HTR-8/SVneo (cell line): ENCODE measurements at regions not wholly inside any gene's neighbourhood (a gene's known extent, or its start where the extent isn't known, plus 50 kb on each side); places are given as distances from the start of the nearest gene placed in this dataset.

Source experiments
- DNase-seq: peaks from one replicate; pipeline ENCODE4 v3.0.0; 2011; ENCODE audit warnings: low spot score, mixed read lengths; ENCODE audit not compliant: insufficient read length
- FAIRE-seq: peaks from 2 replicates; lab custom pipeline; 2011; peaks lifted over from hg19 to GRCh38; lab: Jason Lieb, UNC

DNA sequence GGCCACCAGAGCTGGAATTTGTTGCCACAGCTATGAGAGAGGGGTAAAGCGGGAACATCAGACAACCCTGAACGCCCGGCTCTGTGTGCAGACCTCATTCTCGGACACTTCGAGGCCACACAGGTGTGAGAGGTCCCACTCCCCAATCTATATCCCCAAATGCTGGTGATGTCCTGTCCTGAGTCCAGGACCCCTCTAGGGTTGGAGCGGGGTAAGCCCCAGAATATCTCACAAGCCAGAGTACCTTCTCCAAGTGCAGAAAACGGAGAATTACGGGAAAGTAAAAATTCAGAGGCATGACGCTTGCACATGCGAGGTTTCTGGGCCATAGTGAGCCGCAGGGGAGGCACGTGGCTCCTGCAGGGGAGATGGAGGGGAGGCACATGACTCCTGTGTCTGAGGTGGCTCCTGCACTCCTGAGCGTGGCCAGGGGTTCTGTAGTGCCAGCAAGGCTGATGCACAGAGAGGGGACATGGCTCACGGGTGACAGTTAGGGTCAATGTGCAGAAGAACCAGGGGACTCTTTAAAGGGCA, 248.0 kb downstream of the RBFOX3 start:
- DNase-seq (no peak), FAIRE-seq (no peak)

DNA sequence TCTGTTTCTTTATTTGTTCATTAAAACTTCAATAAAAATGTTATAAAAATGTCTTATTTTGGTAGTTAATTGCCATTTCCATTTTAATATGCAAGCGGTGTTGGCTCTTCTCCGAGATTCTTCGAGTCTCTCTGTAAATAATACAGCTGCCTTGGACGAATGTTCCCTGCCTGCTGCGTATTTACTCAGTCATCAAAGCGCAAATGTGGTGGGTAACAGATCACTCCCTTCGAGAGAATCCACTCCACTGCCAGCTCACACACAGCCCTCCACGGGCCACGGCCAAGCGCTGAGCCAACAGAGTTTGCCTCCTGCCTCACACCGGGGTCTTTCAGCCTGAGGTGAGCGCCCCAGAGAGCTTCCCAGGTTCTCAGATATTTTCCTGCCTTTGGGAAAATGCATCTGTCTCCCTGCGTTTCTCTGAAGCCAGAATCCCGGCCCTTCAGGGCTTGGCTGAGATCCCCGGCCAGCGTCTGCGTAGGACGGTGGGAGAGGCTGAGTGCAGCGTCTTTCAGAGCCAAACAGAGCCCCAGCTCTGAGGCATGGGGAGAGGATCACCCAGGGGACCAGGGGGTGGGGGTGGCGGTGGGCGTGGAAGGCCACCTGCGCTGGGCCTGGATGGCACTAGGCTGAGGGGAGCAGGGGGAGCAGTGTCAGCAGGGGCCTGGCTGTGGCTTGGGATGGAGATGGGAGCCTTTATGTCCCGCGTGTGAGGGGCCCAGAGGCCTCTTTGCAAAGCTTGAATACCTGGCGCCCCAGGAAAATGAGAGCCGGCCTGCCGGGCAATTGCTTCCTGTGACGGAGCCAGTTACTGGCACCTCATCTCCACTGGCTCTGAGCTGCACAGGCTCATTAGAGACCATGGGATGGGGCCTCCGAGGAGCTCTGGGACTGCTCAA, 248.7 kb downstream of the RBFOX3 start:
- FAIRE-seq = no peak

GRCh38 chr17:79361221-79361734, 249.6 kb downstream of the RBFOX3 start:
- no peak for DNase-seq
- FAIRE-seq = no peak

More for the DNA sequence above, 248.7 kb downstream of the RBFOX3 start:
- no peak for DNase-seq

- no peak for FAIRE-seq
Measured at GRCh38 chr17:79360196-79360595, 250.7 kb downstream of the RBFOX3 start.

DNA sequence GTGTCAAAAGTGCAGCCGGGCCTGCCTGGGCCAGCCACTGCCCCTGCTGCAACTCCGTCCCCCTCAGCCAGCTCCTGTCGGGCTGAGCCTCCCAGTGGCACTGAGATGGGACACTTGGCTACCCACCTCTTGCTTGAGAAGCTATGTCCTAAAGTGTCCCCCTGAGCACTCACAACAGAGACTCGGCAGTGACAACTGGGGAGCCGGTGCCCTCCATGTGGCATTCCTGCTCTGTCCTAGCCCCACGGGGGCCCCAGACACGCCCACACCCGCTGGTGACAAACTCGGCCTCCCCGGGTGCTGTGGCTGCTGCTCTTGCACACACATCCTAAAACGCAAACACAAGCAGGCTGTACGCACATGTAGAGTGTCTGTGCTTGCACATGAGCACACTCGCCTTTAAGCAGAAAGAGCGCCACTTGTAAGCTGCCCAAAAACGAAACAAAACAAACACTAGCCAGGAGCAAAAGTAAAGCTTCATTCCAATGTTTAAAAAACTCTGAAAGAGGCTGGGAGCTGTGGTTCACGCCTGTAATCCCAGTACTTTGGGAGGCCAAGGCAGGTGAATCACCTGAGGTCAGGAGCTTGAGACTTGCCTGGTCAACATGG, 253.9 kb downstream of the RBFOX3 start:
- FAIRE-seq (no peak), DNase-seq (no peak)

More at GRCh38 chr17:79360196-79360595, 250.7 kb downstream of the RBFOX3 start:
- DNase-seq = no peak

DNA sequence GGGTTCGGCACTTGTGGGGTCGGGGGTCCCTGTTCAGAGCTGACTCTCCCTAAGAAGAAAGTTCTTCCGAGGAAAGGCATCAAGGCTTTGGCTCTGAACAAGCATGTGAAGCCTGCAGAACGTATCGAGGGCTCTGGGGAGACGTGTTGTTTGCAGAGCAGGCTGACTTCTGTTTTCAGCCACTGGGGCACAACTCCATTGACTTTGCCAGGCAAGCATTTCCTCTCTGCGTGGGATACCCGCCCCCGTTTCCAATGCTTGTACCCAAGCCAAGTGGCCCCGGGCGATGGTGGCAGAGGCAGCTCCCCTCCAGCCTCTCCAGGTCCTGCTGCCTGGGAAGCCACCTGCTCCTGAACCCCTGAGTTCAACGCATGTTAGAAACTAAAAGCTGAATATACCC, 255.7 kb downstream of the RBFOX3 start:
- DNase-seq (no peak), FAIRE-seq (no peak)

GRCh38 chr17:79354173-79354820, 256.6 kb downstream of the RBFOX3 start:
- FAIRE-seq = no peak

GRCh38 chr17:79353548-79353947, 257.3 kb downstream of the RBFOX3 start:
- no peak for FAIRE-seq
- no peak for DNase-seq

More at GRCh38 chr17:79354173-79354820, 256.6 kb downstream of the RBFOX3 start:
- no peak for DNase-seq

GRCh38 chr17:79353016-79353415, 257.8 kb downstream of the RBFOX3 start:
- DNase-seq (no peak), FAIRE-seq (no peak)

- no peak for DNase-seq
- no peak for FAIRE-seq
Measured at GRCh38 chr17:79350533-79350932, 260.3 kb downstream of the RBFOX3 start.

- FAIRE-seq = no peak
- DNase-seq = no peak
Measured at GRCh38 chr17:79349506-79350400, 261.1 kb downstream of the RBFOX3 start.

- DNase-seq (no peak), FAIRE-seq (no peak)
Measured at GRCh38 chr17:79342376-79342775, 267.8 kb downstream of the ENGASE start.

GRCh38 chr17:79341816-79342215, 267.2 kb downstream of the ENGASE start:
- FAIRE-seq (no peak), DNase-seq (no peak)

DNA sequence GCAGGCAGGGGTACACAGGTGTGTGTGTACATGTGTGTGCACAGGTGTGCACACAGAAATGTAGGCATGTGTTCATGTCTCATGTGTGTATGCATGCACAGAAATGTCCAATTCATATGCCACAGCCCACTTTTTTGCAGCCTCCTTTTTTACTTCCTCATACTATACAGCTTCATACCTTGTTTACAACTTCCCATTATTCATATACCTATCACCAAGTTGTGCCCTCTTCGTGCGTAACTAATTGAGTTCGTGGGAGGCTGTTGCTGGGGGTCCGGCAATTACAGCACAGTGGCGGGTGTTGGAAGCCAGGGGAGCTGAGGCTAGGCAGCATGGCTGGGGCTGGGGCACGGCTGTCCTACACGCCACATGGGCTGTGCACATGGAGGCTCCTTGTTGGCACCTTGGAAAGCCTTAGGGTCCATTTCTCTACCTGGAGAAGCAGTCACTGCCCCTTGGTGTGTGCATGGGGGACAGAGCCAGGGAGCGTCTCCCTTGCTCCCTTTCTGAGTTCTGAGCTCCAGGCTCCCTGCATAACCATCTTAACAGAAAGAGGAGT, 266.7 kb downstream of the ENGASE start:
- no peak for DNase-seq
- peak; percentile 42 for FAIRE-seq

- FAIRE-seq (no peak), DNase-seq (no peak)
Measured at GRCh38 chr17:79340333-79341221, 266.0 kb downstream of the ENGASE start.

DNA sequence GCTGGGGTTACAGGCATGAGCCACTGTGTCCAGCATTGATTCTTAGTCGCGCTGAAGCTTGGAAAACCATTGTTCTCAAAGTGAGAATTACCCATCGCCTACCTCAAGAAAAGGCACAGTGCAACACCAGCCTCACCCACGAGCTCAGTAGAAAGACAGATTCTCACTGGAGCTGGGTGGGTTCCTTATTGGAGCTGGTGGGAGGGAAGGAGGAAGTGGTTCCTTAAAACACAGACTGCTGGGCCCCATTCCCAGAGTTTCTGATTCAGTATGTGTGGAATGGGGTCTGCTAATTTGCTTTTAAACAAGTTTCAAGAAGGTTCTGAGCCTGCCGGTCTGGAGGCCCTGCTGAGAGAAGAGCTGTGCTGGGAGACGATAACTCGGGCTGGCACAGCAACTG, 264.7 kb downstream of the ENGASE start:
- FAIRE-seq (no peak), DNase-seq (no peak)

DNA sequence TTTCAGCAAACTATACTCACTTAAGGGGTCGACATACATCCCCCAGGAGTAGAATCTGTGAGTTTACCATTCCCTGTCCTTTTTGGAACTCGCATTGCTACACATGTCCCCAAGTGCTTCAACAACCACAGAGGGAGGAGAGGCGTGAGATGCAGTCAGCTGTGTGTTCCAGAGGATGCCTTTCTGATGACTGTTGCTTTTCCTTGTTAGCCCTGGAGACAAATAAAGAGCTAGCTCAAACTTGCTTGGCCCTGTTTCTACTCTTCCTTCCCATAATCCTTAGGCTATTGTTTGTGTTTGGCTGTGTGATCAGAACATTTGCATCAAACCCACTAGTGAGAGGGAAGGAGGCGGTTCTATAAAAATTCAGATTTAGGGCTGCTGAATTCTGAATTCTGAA, 264.0 kb downstream of the ENGASE start:
- DNase-seq (no peak), FAIRE-seq (no peak)

GRCh38 chr17:79338152-79338551, 263.5 kb downstream of the ENGASE start:
- no peak for DNase-seq
- FAIRE-seq = no peak
